Panc1 (cell line): ENCODE measurements at regions not wholly inside any gene's neighbourhood (a gene's known extent, or its start where the extent isn't known, plus 50 kb on each side); places are given as distances from the start of the nearest gene placed in this dataset.

Experiments
- ATAC-seq: fragments of 200-7000 bp; cut with Tn5 transposase; 2 replicates; pipeline ENCODE4 v1.9.1; 2020; ENCODE audit warnings: mild to moderate bottlenecking, moderate library complexity
- BruUV-seq: library from RNA; stranded (reverse); fragments of 400-500 nt; replicated peaks from 2 replicates; lab custom pipeline; 2021; lab: Mats Ljungman, UMichigan
- CTCF ChIA-PET: fragments of 300-600 bp; sonication (Branson Sonifier 250); formaldehyde crosslinking; loops from one replicate; lab custom pipeline; 2022; ENCODE audit warnings: antibody characterized with exemption; lab: Charles Lee
- POLR2A ChIA-PET: fragments of 300-600 bp; sonication (Branson Sonifier 250); formaldehyde crosslinking; loops from one replicate; lab custom pipeline; 2022; ENCODE audit warnings: antibody characterized with exemption; lab: Charles Lee
- DNase-seq: peaks from one replicate; pipeline ENCODE4 v3.0.0-alpha.2; 2010; ENCODE audit warnings: low read depth, low spot score
- H3K27ac ChIP-seq: 2 replicates; pipeline ENCODE4 v1.5.1; 2011; ENCODE audit warnings: mild to moderate bottlenecking, low read length, inconsistent platforms
- H3K27me3 ChIP-seq: fragments of 200-500 bp; sonication (Bioruptor generic); 2 replicates; pipeline ENCODE4 v1.6.0; 2014; ENCODE audit warnings: low read length, inconsistent platforms; ENCODE audit not compliant: control insufficient read depth, insufficient read depth
- H3K36me3 ChIP-seq: fragments of 200-500 bp; sonication (Bioruptor generic); 2 replicates; pipeline ENCODE4 v1.5.1; 2014; ENCODE audit warnings: inconsistent platforms, mild to moderate bottlenecking, low read length, moderate library complexity; ENCODE audit not compliant: control insufficient read depth, insufficient read depth
- H3K4me1 ChIP-seq: 2 replicates; pipeline ENCODE4 v1.5.1; 2011; ENCODE audit warnings: inconsistent platforms, mild to moderate bottlenecking, low read length, moderate library complexity; ENCODE audit not compliant: control insufficient read depth, insufficient read depth
- H3K4me3 ChIP-seq, 2 experiments: 2 replicates each; pipeline ENCODE4 v1.5.1; 2011 to 2012; ENCODE audit warnings: low read depth in 2 of 2, low read length in 2 of 2, mild to moderate bottlenecking in 2 of 2, inconsistent platforms in 1 of 2, moderate library complexity in 1 of 2
- H3K9me3 ChIP-seq: fragments of 200-500 bp; sonication (Bioruptor generic); 2 replicates; pipeline ENCODE4 v1.5.1; 2014; ENCODE audit warnings: low read depth, mild to moderate bottlenecking, inconsistent platforms, low read length, moderate library complexity; ENCODE audit not compliant: control insufficient read depth, insufficient read depth
- POLR2AphosphoS5 ChIP-seq: IDR thresholded peaks from 2 replicates; pipeline ENCODE4 v1.6.1; 2012; ENCODE audit warnings: mild to moderate bottlenecking, low read depth, low read length, moderate library complexity
- SIN3A ChIP-seq: IDR thresholded peaks from 2 replicates; pipeline ENCODE4 v1.6.1; 2012; ENCODE audit warnings: low read depth, mild to moderate bottlenecking, low read length, moderate library complexity, borderline replicate concordance; ENCODE audit not compliant: insufficient read depth
- TCF7L2 ChIP-seq: IDR thresholded peaks from 2 replicates; pipeline ENCODE4 v1.6.1; 2011; ENCODE audit warnings: mild to moderate bottlenecking, low read depth, low read length, inconsistent platforms
- in situ Hi-C: cut with HindIII; loops from 2 replicates; pipeline ENCODE4 v1.10.0; 2016; ENCODE audit warnings: low sequenced_read_pairs, low pct_unique_long_range_greater_than_20kb
- intact Hi-C: fragments of 100-400 bp; cut with micrococcal nuclease; formaldehyde crosslinking; loops from one replicate; pipeline ENCODE4 v1.10.0; 2022; ENCODE audit not compliant: unreplicated experiment
- TF ChIP-seq, protein P1 (sequence below): fragments of 450-650 bp; IDR thresholded peaks from 2 replicates; pipeline ENCODE4 v1.5.1; 2017; ENCODE audit warnings: mild to moderate bottlenecking
- TF ChIP-seq, protein P2 (sequence below), 2 experiments: IDR thresholded peaks; 2 replicates each; pipeline ENCODE4 v1.6.1; 2011 to 2012; ENCODE audit warnings: low read depth in 2 of 2, control low read depth in 1 of 2, low read length in 1 of 2, mild to moderate bottlenecking in 1 of 2, moderate library complexity in 1 of 2; ENCODE audit not compliant: insufficient read depth in 1 of 2

DNA sequence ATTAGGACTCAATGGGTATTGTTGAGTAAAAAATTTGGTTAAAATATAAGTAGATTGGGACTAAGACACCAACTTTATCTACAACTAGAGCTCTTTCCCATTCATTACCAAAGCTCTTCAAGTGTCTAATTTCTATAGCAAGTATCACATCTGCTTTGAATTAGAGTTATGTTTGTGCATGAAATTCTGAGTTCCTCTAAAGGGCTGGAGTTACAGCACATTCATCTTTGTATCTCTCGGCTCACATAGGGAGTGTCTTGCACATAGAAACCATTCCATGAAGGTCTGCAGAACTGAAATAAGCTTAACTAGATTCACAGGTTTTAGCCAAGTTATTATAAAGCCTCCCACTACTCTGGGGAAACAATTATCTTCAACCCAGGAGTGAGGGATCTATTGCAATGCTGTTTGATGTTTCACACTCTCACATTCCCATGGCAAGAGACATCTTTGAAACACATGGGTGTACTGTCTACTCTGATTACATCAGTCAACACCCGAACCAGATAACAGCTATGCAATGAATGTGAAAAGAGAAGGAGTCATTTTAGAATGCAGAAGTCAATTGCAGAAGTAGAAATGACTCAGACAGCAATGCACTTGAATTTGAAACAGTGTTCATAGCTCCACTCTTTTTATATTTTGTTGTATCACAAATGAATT is 93.1 kb upstream of the KBTBD8 start:
- no peaks in the 10 kb centered on the region for H3K27me3 ChIP-seq
- intact Hi-C loops (no loop called here), in situ Hi-C loops (no loop called here)
- DNase-seq (no peak), ATAC-seq (no peak)
- H3K36me3 ChIP-seq: no peaks in the 10 kb centered on the region
- H3K9me3 ChIP-seq: no peaks in the 10 kb centered on the region
- POLR2A ChIA-PET: no interaction called here
- H3K4me1 ChIP-seq: no peaks in the 10 kb centered on the region
- TF ChIP-seq TCF7L2: no peak
- TF ChIP-seq POLR2AphosphoS5: no peak
- TF ChIP-seq, protein P1, sequence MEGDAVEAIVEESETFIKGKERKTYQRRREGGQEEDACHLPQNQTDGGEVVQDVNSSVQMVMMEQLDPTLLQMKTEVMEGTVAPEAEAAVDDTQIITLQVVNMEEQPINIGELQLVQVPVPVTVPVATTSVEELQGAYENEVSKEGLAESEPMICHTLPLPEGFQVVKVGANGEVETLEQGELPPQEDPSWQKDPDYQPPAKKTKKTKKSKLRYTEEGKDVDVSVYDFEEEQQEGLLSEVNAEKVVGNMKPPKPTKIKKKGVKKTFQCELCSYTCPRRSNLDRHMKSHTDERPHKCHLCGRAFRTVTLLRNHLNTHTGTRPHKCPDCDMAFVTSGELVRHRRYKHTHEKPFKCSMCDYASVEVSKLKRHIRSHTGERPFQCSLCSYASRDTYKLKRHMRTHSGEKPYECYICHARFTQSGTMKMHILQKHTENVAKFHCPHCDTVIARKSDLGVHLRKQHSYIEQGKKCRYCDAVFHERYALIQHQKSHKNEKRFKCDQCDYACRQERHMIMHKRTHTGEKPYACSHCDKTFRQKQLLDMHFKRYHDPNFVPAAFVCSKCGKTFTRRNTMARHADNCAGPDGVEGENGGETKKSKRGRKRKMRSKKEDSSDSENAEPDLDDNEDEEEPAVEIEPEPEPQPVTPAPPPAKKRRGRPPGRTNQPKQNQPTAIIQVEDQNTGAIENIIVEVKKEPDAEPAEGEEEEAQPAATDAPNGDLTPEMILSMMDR: no peak
- TF ChIP-seq SIN3A: no peak
- TF ChIP-seq, protein P2, sequence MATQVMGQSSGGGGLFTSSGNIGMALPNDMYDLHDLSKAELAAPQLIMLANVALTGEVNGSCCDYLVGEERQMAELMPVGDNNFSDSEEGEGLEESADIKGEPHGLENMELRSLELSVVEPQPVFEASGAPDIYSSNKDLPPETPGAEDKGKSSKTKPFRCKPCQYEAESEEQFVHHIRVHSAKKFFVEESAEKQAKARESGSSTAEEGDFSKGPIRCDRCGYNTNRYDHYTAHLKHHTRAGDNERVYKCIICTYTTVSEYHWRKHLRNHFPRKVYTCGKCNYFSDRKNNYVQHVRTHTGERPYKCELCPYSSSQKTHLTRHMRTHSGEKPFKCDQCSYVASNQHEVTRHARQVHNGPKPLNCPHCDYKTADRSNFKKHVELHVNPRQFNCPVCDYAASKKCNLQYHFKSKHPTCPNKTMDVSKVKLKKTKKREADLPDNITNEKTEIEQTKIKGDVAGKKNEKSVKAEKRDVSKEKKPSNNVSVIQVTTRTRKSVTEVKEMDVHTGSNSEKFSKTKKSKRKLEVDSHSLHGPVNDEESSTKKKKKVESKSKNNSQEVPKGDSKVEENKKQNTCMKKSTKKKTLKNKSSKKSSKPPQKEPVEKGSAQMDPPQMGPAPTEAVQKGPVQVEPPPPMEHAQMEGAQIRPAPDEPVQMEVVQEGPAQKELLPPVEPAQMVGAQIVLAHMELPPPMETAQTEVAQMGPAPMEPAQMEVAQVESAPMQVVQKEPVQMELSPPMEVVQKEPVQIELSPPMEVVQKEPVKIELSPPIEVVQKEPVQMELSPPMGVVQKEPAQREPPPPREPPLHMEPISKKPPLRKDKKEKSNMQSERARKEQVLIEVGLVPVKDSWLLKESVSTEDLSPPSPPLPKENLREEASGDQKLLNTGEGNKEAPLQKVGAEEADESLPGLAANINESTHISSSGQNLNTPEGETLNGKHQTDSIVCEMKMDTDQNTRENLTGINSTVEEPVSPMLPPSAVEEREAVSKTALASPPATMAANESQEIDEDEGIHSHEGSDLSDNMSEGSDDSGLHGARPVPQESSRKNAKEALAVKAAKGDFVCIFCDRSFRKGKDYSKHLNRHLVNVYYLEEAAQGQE (IDR thresholded peaks at IDR 0.05; ENCODE audit: insufficient read depth in 1 of 2, low read depth in 2 of 2, low read length in 1 of 2): no peak
- no peak overlapping the region for H3K4me3 ChIP-seq
- H3K27ac ChIP-seq: no peak overlapping the region
- BruUV-seq: no TSS peak
- CTCF ChIA-PET: no interaction called here

DNA sequence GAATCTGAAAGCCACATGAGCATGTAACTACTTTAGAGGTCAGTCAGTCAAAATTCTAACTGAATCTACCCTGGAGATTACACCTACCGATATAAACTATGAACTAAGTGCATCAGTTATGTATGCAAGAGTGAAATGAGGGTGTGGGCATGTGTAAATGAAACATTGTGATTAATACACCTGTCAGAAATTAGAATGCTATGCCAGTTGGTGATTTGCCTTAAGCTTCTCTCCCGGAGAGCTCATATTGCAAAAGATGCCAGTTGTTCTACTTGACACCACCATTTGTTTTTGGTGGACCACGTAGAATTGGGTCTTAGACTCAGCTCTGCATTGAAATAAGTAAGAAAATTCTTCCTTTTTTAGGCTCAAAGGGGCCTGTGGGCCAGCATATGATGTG is 91.0 kb upstream of the KBTBD8 start:
- H3K9me3 ChIP-seq: no peaks in the 10 kb centered on the region
- ATAC-seq: no peak
- TF ChIP-seq, protein P2 (IDR thresholded peaks at IDR 0.05; ENCODE audit: insufficient read depth in 1 of 2, low read depth in 2 of 2, low read length in 1 of 2): no peak
- TF ChIP-seq POLR2AphosphoS5 (no peak), SIN3A (no peak), TCF7L2 (no peak)
- TF ChIP-seq, protein P1: no peak
- CTCF ChIA-PET: no interaction called here
- POLR2A ChIA-PET: no interaction called here
- no peaks in the 10 kb centered on the region for H3K36me3 ChIP-seq
- no peak overlapping the region for H3K27ac ChIP-seq
- no peaks in the 10 kb centered on the region for H3K4me1 ChIP-seq
- H3K4me3 ChIP-seq: no peak overlapping the region
- no TSS peak for BruUV-seq
- in situ Hi-C loops: no loop called here
- DNase-seq: no peak
- no peaks in the 10 kb centered on the region for H3K27me3 ChIP-seq
- intact Hi-C loops: no loop called here
